H9 (cell line): ENCODE measurements at regions not wholly inside any gene's neighbourhood (a gene's known extent, or its start where the extent isn't known, plus 50 kb on each side); places are given as distances from the start of the nearest gene placed in this dataset.

Source experiments
- DNase-seq: peaks from one replicate; pipeline ENCODE4 v3.0.0-alpha.2; 2017
- H2AFZ ChIP-seq: one replicate; pipeline ENCODE4 v1.6.1; 2013; ENCODE audit warnings: mild to moderate bottlenecking, low read length, control low read depth, moderate library complexity
- H2AK5ac ChIP-seq: 2 replicates; pipeline ENCODE4 v1.6.1; 2013; ENCODE audit warnings: low read length, control low read depth, mixed read lengths; ENCODE audit not compliant: insufficient read length
- H2BK120ac ChIP-seq: one replicate; pipeline ENCODE4 v1.6.1; 2013; ENCODE audit warnings: low read depth, mild to moderate bottlenecking, low read length, control low read depth, inconsistent platforms; ENCODE audit not compliant: poor library complexity, severe bottlenecking
- H2BK12ac ChIP-seq: 2 replicates; pipeline ENCODE4 v1.6.1; 2013; ENCODE audit warnings: low read length, control low read depth, mixed read lengths, low read depth; ENCODE audit not compliant: insufficient read length
- H2BK15ac ChIP-seq: 2 replicates; pipeline ENCODE4 v1.6.1; 2013; ENCODE audit warnings: low read depth, low read length, control low read depth
- H2BK20ac ChIP-seq: one replicate; pipeline ENCODE4 v1.6.1; 2013; ENCODE audit warnings: low read depth, mild to moderate bottlenecking, low read length, control low read depth, inconsistent platforms; ENCODE audit not compliant: poor library complexity, severe bottlenecking
- H2BK5ac ChIP-seq: 2 replicates; pipeline ENCODE4 v1.6.1; 2013; ENCODE audit warnings: low read length, control low read depth, mixed read lengths; ENCODE audit not compliant: insufficient read length
- H3K14ac ChIP-seq: 2 replicates; pipeline ENCODE4 v1.6.1; 2013; ENCODE audit warnings: low read length, control low read depth; ENCODE audit not compliant: insufficient read depth
- H3K18ac ChIP-seq: 2 replicates; pipeline ENCODE4 v1.6.1; 2013; ENCODE audit warnings: low read depth, mild to moderate bottlenecking, mixed read lengths, low read length, control low read depth; ENCODE audit not compliant: insufficient read length
- H3K23ac ChIP-seq: 2 replicates; pipeline ENCODE4 v1.6.1; 2013; ENCODE audit warnings: low read length, control low read depth, mixed read lengths, low read depth; ENCODE audit not compliant: insufficient read length
- H3K23me2 ChIP-seq: 2 replicates; pipeline ENCODE4 v1.6.1; 2013; ENCODE audit warnings: low read depth, mild to moderate bottlenecking, mixed read lengths, low read length, control low read depth; ENCODE audit not compliant: insufficient read length, poor library complexity, severe bottlenecking
- H3K27ac ChIP-seq: 2 replicates; pipeline ENCODE4 v1.5.1; 2013; ENCODE audit warnings: low read length, control low read depth, mixed read lengths, low read depth; ENCODE audit not compliant: insufficient read length
- H3K27me3 ChIP-seq: 2 replicates; pipeline ENCODE4 v1.6.1; 2013; ENCODE audit warnings: low read length, control low read depth, inconsistent platforms; ENCODE audit not compliant: insufficient read depth
- H3K4ac ChIP-seq: 2 replicates; pipeline ENCODE4 v1.6.1; 2013; ENCODE audit warnings: low read depth, mild to moderate bottlenecking, control low read depth, inconsistent platforms, low read length, moderate library complexity
- H3K4me1 ChIP-seq: 2 replicates; pipeline ENCODE4 v1.6.1; 2013; ENCODE audit warnings: low read length, control low read depth, inconsistent platforms; ENCODE audit not compliant: insufficient read depth
- H3K4me2 ChIP-seq: 2 replicates; pipeline ENCODE4 v1.6.1; 2013; ENCODE audit warnings: low read length, control low read depth, mixed read lengths; ENCODE audit not compliant: insufficient read length, insufficient read depth
- H3K56ac ChIP-seq: 2 replicates; pipeline ENCODE4 v1.6.1; 2013; ENCODE audit warnings: low read depth, mild to moderate bottlenecking, mixed read lengths, low read length, control low read depth; ENCODE audit not compliant: insufficient read length
- H3K79me1 ChIP-seq: 2 replicates; pipeline ENCODE4 v1.6.1; 2013; ENCODE audit warnings: low read depth, mild to moderate bottlenecking, moderate library complexity, low read length, control low read depth, inconsistent platforms; ENCODE audit not compliant: insufficient read depth, poor library complexity, severe bottlenecking
- H3K79me2 ChIP-seq: 2 replicates; pipeline ENCODE4 v1.6.1; 2013; ENCODE audit warnings: low read length, control low read depth, inconsistent platforms; ENCODE audit not compliant: insufficient read depth
- H3K9ac ChIP-seq: 2 replicates; pipeline ENCODE4 v1.6.1; 2013; ENCODE audit warnings: low read length, control low read depth, mixed read lengths; ENCODE audit not compliant: insufficient read length; ENCODE audit errors: extremely low read depth
- H3K9me3 ChIP-seq: one replicate; pipeline ENCODE4 v1.6.1; 2013; ENCODE audit warnings: low read depth, low read length, inconsistent platforms; ENCODE audit not compliant: control insufficient read depth
- H3T11ph ChIP-seq: one replicate; pipeline ENCODE4 v1.6.1; 2013; ENCODE audit warnings: mild to moderate bottlenecking, low read length, control low read depth, inconsistent platforms
- H4K20me1 ChIP-seq: one replicate; pipeline ENCODE4 v1.6.1; 2013; ENCODE audit not compliant: control insufficient read depth, insufficient read length, insufficient read depth
- H4K5ac ChIP-seq: 2 replicates; pipeline ENCODE4 v1.6.1; 2013; ENCODE audit warnings: low read depth, mild to moderate bottlenecking, mixed read lengths, low read length, control low read depth; ENCODE audit not compliant: insufficient read length
- H4K8ac ChIP-seq: replicated peaks from 2 replicates; pipeline ENCODE4 v1.6.1; 2013; ENCODE audit warnings: low read length, control low read depth, mixed read lengths, low read depth; ENCODE audit not compliant: insufficient read length
- H4K91ac ChIP-seq: 2 replicates; pipeline ENCODE4 v1.6.1; 2013; ENCODE audit warnings: low read depth, mild to moderate bottlenecking, moderate library complexity, mixed read lengths, low read length, control low read depth; ENCODE audit not compliant: insufficient read length
- H3K27ac Mint-ChIP-seq, 3 experiments: 2 replicates in 2 of 3; 3 replicates in 1 of 3; pipeline ENCODE4 v1.8.0; 2020 to 2021; ENCODE audit warnings: mixed read lengths in 3 of 3, mild to moderate bottlenecking in 1 of 3, moderate library complexity in 1 of 3
- H3K27me3 Mint-ChIP-seq: 2 replicates; pipeline ENCODE4 v1.8.0; 2021; ENCODE audit warnings: low read depth, mild to moderate bottlenecking, moderate library complexity, mixed read lengths
- H3K36me3 Mint-ChIP-seq, 3 experiments: 2 replicates in 2 of 3; 3 replicates in 1 of 3; pipeline ENCODE4 v1.8.0; 2020 to 2021; ENCODE audit warnings: low read depth in 3 of 3, mixed read lengths in 3 of 3; ENCODE audit not compliant: insufficient read depth in 1 of 3
- H3K4me1 Mint-ChIP-seq, 2 experiments: 2 replicates each; pipeline ENCODE4 v1.8.0; 2020; ENCODE audit warnings: mixed read lengths in 2 of 2
- H3K4me3 Mint-ChIP-seq, 2 experiments: 2 replicates in 1 of 2; 3 replicates in 1 of 2; pipeline ENCODE4 v1.8.0; 2020 to 2021; ENCODE audit warnings: mild to moderate bottlenecking in 2 of 2, mixed read lengths in 2 of 2, moderate library complexity in 1 of 2
- H3K9me3 Mint-ChIP-seq, 2 experiments: 2 replicates in 1 of 2; 3 replicates in 1 of 2; pipeline ENCODE4 v1.8.0; 2020; ENCODE audit warnings: mild to moderate bottlenecking in 2 of 2, mixed read lengths in 2 of 2, moderate library complexity in 1 of 2
- WGBS: extraction: QIAGEN DNeasy Blood & Tissue Kit; methylation state at CpG from one replicate; pipeline ENCODE4 v1.1.7; 2013; ENCODE audit warnings: missing lambda C conversion rate, low lambda C conversion rate, mixed read lengths; ENCODE audit not compliant: insufficient read length; ENCODE audit errors: extremely low coverage; 5-methylcytosine and 5-hydroxymethylcytosine counted together
- TF ChIP-seq, protein P1 (sequence below): fragments of 200-600 bp; sonication (generic); conservative IDR thresholded peaks from 3 replicates; pipeline ENCODE4 v1.8.0; 2021; ENCODE audit warnings: antibody characterized with exemption, mild to moderate bottlenecking

- H3K4me3 Mint-ChIP-seq, result no peak overlapping the region
- no peak overlapping the region for H3K27ac ChIP-seq
These were observed 238.4 kb downstream of the BUD13 start for GRCh38 chr11:116534270-116534975.

More at GRCh38 chr11:116534270-116534975, 238.4 kb downstream of the BUD13 start:
- H2BK12ac ChIP-seq, result no peak overlapping the region
- H3K9ac ChIP-seq, result no peak overlapping the region
- H2BK15ac ChIP-seq, result no peak overlapping the region
- H4K20me1 ChIP-seq, result no peaks in the 10 kb centered on the region
- Mint-ChIP-seq H3K9me3 (peaks cover 3 to 8% of the 10 kb centered on the region in 2 experiments; a peak in 3 of 5 replicates), H3K36me3 (peaks cover 0 to 6% (median 4%) of the 10 kb centered on the region in 3 experiments; a peak in 4 of 7 replicates), H3K27ac (no peak overlapping the region), H3K27me3 (peaks cover 76% of the 10 kb centered on the region), H3K4me1 (peaks cover 25 to 26% of the 10 kb centered on the region in 2 experiments)
- H2AFZ ChIP-seq, result no peak overlapping the region
- H3K4me1 ChIP-seq, result 0 out of 2 replicates have a peak, but pooled peaks cover 3% of the 10 kb centered on the region
- no peak overlapping the region for H2BK5ac ChIP-seq
- H3K23me2 ChIP-seq, result no peaks in the 10 kb centered on the region
- no peaks in the 10 kb centered on the region for H3K79me1 ChIP-seq
- H3K4me2 ChIP-seq, result no peak overlapping the region
- no peak overlapping the region for H3K18ac ChIP-seq
- H2AK5ac ChIP-seq, result no peak overlapping the region
- H4K8ac ChIP-seq, result no peak overlapping the region
- 100% methylated on average over 1 of the region's 14 CpGs for WGBS
- no peak overlapping the region for H3K4ac ChIP-seq
- H3K14ac ChIP-seq, result no peak overlapping the region
- H2BK120ac ChIP-seq, result no peak overlapping the region
- no peaks in the 10 kb centered on the region; the same call in 1 of the 2 replicates for H3K27me3 ChIP-seq
- H3T11ph ChIP-seq, result no peak overlapping the region
- H3K79me2 ChIP-seq, result no peaks in the 10 kb centered on the region
- H3K23ac ChIP-seq, result no peak overlapping the region
- H3K56ac ChIP-seq, result no peak overlapping the region
- no peaks in the 10 kb centered on the region for H3K9me3 ChIP-seq
- TF ChIP-seq, protein P1, sequence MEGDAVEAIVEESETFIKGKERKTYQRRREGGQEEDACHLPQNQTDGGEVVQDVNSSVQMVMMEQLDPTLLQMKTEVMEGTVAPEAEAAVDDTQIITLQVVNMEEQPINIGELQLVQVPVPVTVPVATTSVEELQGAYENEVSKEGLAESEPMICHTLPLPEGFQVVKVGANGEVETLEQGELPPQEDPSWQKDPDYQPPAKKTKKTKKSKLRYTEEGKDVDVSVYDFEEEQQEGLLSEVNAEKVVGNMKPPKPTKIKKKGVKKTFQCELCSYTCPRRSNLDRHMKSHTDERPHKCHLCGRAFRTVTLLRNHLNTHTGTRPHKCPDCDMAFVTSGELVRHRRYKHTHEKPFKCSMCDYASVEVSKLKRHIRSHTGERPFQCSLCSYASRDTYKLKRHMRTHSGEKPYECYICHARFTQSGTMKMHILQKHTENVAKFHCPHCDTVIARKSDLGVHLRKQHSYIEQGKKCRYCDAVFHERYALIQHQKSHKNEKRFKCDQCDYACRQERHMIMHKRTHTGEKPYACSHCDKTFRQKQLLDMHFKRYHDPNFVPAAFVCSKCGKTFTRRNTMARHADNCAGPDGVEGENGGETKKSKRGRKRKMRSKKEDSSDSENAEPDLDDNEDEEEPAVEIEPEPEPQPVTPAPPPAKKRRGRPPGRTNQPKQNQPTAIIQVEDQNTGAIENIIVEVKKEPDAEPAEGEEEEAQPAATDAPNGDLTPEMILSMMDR, result no peak
- H4K5ac ChIP-seq, result no peak overlapping the region
- no peak overlapping the region for H4K91ac ChIP-seq
- H2BK20ac ChIP-seq, result no peak overlapping the region
- DNase-seq, result no peak
